Tibial nerve (tissue), 4 donors: ENCODE measurements at regions not wholly inside any gene's neighbourhood (a gene's known extent, or its start where the extent isn't known, plus 50 kb on each side); places are given as distances from the start of the nearest gene placed in this dataset.

Experiments used
- EP300 ChIP-seq, 2 donors: sonication (generic); formaldehyde crosslinking; IDR thresholded peaks; one replicate each; pipeline ENCODE4 v1.6.1; 2017; ENCODE audit warnings: antibody characterized with exemption in 2 of 2, mild to moderate bottlenecking in 1 of 2
- POLR2A ChIP-seq, 2 donors: fragments of 450-650 bp; IDR thresholded peaks; one replicate each; pipeline ENCODE4 v1.6.1; 2017; ENCODE audit warnings: antibody characterized with exemption in 2 of 2, mild to moderate bottlenecking in 2 of 2, moderate library complexity in 2 of 2
- TF ChIP-seq, protein P1 (sequence below), 5 experiments: fragments of 200-600 bp in 3 of 5; fragments of 450-650 bp in 2 of 5; sonication (generic) in 3 of 5; IDR thresholded peaks; one replicate each; pipeline ENCODE4 v1.5.1; 2016 to 2019; ENCODE audit warnings: antibody characterized with exemption in 5 of 5, mild to moderate bottlenecking in 3 of 5, moderate library complexity in 2 of 5

DNA sequence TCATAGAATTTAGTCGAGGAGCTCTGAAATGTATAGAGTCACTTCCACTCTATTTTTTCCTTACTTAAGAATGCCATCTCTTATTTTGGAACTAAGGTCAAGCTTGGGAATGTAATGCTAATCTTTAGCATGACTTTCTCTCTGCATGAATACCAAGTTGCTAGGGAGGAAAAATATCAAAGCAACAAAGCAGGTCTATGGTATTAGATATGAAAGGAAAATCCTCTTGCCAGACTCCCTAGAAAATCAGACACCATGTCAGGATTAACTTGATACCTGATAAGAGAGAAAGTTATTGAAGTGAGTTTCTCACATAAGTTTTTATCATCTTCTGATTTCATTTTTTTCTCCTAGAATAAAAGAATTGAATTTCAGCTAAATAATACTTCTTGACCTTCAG is 341.7 kb upstream of the ZNF804A start:
- TF ChIP-seq POLR2A (IDR thresholded peaks at IDR 0.05) (no peak), EP300 (IDR thresholded peaks at IDR 0.05) (no peak)
- TF ChIP-seq, protein P1, sequence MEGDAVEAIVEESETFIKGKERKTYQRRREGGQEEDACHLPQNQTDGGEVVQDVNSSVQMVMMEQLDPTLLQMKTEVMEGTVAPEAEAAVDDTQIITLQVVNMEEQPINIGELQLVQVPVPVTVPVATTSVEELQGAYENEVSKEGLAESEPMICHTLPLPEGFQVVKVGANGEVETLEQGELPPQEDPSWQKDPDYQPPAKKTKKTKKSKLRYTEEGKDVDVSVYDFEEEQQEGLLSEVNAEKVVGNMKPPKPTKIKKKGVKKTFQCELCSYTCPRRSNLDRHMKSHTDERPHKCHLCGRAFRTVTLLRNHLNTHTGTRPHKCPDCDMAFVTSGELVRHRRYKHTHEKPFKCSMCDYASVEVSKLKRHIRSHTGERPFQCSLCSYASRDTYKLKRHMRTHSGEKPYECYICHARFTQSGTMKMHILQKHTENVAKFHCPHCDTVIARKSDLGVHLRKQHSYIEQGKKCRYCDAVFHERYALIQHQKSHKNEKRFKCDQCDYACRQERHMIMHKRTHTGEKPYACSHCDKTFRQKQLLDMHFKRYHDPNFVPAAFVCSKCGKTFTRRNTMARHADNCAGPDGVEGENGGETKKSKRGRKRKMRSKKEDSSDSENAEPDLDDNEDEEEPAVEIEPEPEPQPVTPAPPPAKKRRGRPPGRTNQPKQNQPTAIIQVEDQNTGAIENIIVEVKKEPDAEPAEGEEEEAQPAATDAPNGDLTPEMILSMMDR (IDR thresholded peaks at IDR 0.05), result no peak
